ENCODE measurements at regions not wholly inside any gene's neighbourhood (a gene's known extent, or its start where the extent isn't known, plus 50 kb on each side); places are given as distances from the start of the nearest gene placed in this dataset.

DNA sequence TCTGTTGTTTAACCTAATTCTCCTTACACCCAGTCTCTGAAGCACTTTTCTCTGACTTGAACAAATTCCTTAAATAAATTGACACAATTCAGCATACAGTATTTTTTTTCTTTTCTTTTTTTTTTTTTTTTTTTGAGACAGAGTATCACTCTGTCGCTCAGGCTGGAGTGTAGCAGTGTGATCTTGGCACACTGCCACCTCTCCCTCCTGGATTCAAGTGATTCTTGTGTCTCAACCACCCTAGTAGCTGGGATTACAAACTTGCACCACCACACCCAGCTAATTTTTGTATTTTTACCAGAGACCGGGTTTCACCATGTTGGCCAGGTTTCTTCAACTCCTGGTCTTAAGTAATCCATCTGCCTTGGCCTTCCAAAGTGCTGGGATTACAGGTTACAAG, 1498.1 kb upstream of the PCDH10 start:
- TF ChIP-seq, protein P1, sequence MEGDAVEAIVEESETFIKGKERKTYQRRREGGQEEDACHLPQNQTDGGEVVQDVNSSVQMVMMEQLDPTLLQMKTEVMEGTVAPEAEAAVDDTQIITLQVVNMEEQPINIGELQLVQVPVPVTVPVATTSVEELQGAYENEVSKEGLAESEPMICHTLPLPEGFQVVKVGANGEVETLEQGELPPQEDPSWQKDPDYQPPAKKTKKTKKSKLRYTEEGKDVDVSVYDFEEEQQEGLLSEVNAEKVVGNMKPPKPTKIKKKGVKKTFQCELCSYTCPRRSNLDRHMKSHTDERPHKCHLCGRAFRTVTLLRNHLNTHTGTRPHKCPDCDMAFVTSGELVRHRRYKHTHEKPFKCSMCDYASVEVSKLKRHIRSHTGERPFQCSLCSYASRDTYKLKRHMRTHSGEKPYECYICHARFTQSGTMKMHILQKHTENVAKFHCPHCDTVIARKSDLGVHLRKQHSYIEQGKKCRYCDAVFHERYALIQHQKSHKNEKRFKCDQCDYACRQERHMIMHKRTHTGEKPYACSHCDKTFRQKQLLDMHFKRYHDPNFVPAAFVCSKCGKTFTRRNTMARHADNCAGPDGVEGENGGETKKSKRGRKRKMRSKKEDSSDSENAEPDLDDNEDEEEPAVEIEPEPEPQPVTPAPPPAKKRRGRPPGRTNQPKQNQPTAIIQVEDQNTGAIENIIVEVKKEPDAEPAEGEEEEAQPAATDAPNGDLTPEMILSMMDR (IDR thresholded peaks at IDR 0.05): no peak
- TF ChIP-seq POLR2AphosphoS5 (IDR thresholded peaks at IDR 0.05): no peak
- TF ChIP-seq POLR2A (IDR thresholded peaks at IDR 0.05): no peak
